GM03348 (cell line): ENCODE measurements at regions not wholly inside any gene's neighbourhood (a gene's known extent, or its start where the extent isn't known, plus 50 kb on each side); places are given as distances from the start of the nearest gene placed in this dataset.
"Not testable (repeated sequence)": the region's sequence is repeated elsewhere in the genome, so short reads cannot be mapped to it uniquely, and the experiment has no call there.

Experiments
- DNase-seq: peaks from one replicate; pipeline ENCODE4 v3.0.0; 2012; ENCODE audit warnings: low spot score

- DNase-seq: not testable (repeated sequence)
These were observed 180.9 kb downstream of the CEP170 start for GRCh38 chr1:243074224-243074623.

GRCh38 chr1:243067056-243067455 lies 188.0 kb downstream of the CEP170 start:
- DNase-seq: not testable (repeated sequence)

GRCh38 chr1:243061965-243062364 lies 193.1 kb downstream of the CEP170 start:
- not testable (repeated sequence) for DNase-seq

- DNase-seq: not testable (repeated sequence)
These were observed 199.6 kb downstream of the CEP170 start for GRCh38 chr1:243055510-243055909.

- DNase-seq: not testable (repeated sequence)
These were observed 200.0 kb downstream of the CEP170 start for GRCh38 chr1:243055091-243055490.

GRCh38 chr1:243054681-243055080 lies 200.4 kb downstream of the CEP170 start:
- not testable (repeated sequence) for DNase-seq

- DNase-seq: not testable (repeated sequence)
These were observed 202.0 kb downstream of the CEP170 start for GRCh38 chr1:243053048-243053447.

- not testable (repeated sequence) for DNase-seq
These were observed 204.5 kb downstream of the CEP170 start for GRCh38 chr1:243050613-243051012.

- DNase-seq: not testable (repeated sequence)
These were observed 205.4 kb downstream of the CEP170 start for GRCh38 chr1:243049716-243050115.

GRCh38 chr1:243021365-243021764 lies 233.7 kb downstream of the CEP170 start:
- not testable (repeated sequence) for DNase-seq

GRCh38 chr1:243019030-243019635 lies 235.9 kb downstream of the CEP170 start:
- DNase-seq: not testable (repeated sequence)

GRCh38 chr1:243010719-243011118 lies 244.4 kb downstream of the CEP170 start:
- DNase-seq: not testable (repeated sequence)

- DNase-seq: not testable (repeated sequence)
These were observed 254.1 kb downstream of the CEP170 start for GRCh38 chr1:243001003-243001402.

- not testable (repeated sequence) for DNase-seq
These were observed 262.3 kb downstream of the CEP170 start for GRCh38 chr1:242992776-242993175.

- not testable (repeated sequence) for DNase-seq
These were observed 270.0 kb downstream of the CEP170 start for GRCh38 chr1:242985096-242985495.

- DNase-seq: not testable (repeated sequence)
These were observed 281.7 kb downstream of the CEP170 start for GRCh38 chr1:242973341-242973740.

GRCh38 chr1:242966892-242967291 lies 288.2 kb downstream of the CEP170 start:
- DNase-seq: no peak

GRCh38 chr1:242959397-242959796 lies 295.7 kb downstream of the CEP170 start:
- not testable (repeated sequence) for DNase-seq

- DNase-seq: not testable (repeated sequence)
These were observed 300.1 kb downstream of the CEP170 start for GRCh38 chr1:242954945-242955344.

- DNase-seq: no peak
These were observed 308.9 kb downstream of the CEP170 start for GRCh38 chr1:242946206-242946605.

GRCh38 chr1:242936725-242937124 lies 318.4 kb downstream of the CEP170 start:
- DNase-seq: not testable (repeated sequence)

GRCh38 chr1:242924717-242925116 lies 330.4 kb downstream of the CEP170 start:
- not testable (repeated sequence) for DNase-seq

- DNase-seq: not testable (repeated sequence)
These were observed 331.5 kb downstream of the CEP170 start for GRCh38 chr1:242923603-242924002.

- not testable (repeated sequence) for DNase-seq
These were observed 340.4 kb downstream of the CEP170 start for GRCh38 chr1:242914729-242915128.
